Liver (tissue), 8 donors: ENCODE measurements at regions not wholly inside any gene's neighbourhood (a gene's known extent, or its start where the extent isn't known, plus 50 kb on each side); places are given as distances from the start of the nearest gene placed in this dataset.

Source experiments
- DNase-seq: peaks from one replicate; pipeline ENCODE4 v3.0.0-alpha.2; 2017; ENCODE audit warnings: low spot score
- H3K27ac ChIP-seq, 2 donors: one replicate each; pipeline ENCODE4 v1.7.0; 2013; ENCODE audit warnings: inconsistent platforms in 2 of 2, low read length in 2 of 2, control low read depth in 1 of 2, low read depth in 1 of 2, mild to moderate bottlenecking in 1 of 2
- H3K27me3 ChIP-seq, 4 donors: one replicate each; pipeline versions ENCODE4 v1.6.1 to v1.7.0; 2013; ENCODE audit warnings: low read length in 3 of 4, inconsistent platforms in 1 of 4, mild to moderate bottlenecking in 1 of 4, moderate library complexity in 1 of 4; ENCODE audit not compliant: control insufficient read depth in 4 of 4, insufficient read depth in 4 of 4
- H3K36me3 ChIP-seq, 4 donors: one replicate each; pipeline versions ENCODE4 v1.6.1 to v1.7.0; 2013; ENCODE audit warnings: low read length in 3 of 4, mild to moderate bottlenecking in 3 of 4, low read depth in 1 of 4, moderate library complexity in 1 of 4; ENCODE audit not compliant: control insufficient read depth in 4 of 4, insufficient read depth in 3 of 4
- H3K4me1 ChIP-seq, 4 donors: one replicate each; pipeline versions ENCODE4 v1.6.1 to v1.7.0; 2013; ENCODE audit warnings: low read length in 3 of 4, mild to moderate bottlenecking in 3 of 4, moderate library complexity in 1 of 4; ENCODE audit not compliant: control insufficient read depth in 4 of 4, insufficient read depth in 4 of 4
- H3K4me3 ChIP-seq, 3 donors: one replicate each; pipeline versions ENCODE4 v1.6.1 to v1.7.0; 2013; ENCODE audit warnings: low read length in 3 of 3, control low read depth in 1 of 3, low read depth in 1 of 3, mild to moderate bottlenecking in 1 of 3
- H3K9ac ChIP-seq, 2 donors: one replicate each; pipeline ENCODE4 v1.7.0; 2013; ENCODE audit warnings: low read length in 2 of 2, mild to moderate bottlenecking in 2 of 2, moderate library complexity in 2 of 2, control low read depth in 1 of 2, low read depth in 1 of 2
- H3K9me3 ChIP-seq, 4 donors: one replicate each; pipeline versions ENCODE4 v1.6.1 to v1.7.0; 2013; ENCODE audit warnings: low read length in 3 of 4; ENCODE audit not compliant: control insufficient read depth in 4 of 4
- ATF3 ChIP-seq: IDR thresholded peaks from 2 replicates; pipeline ENCODE4 v1.6.1; 2016; ENCODE audit warnings: antibody characterized with exemption
- CTCF ChIP-seq: fragments of 150-350 bp; IDR thresholded peaks from 2 replicates; pipeline ENCODE4 v1.5.1; 2017; ENCODE audit warnings: improper control_type of control experiment, low read depth, low read length; ENCODE audit not compliant: missing input control
- EGR1 ChIP-seq, 2 donors: IDR thresholded peaks; 2 replicates each; pipeline ENCODE4 v1.6.1; 2016 to 2018; ENCODE audit warnings: antibody characterized with exemption in 2 of 2, low read depth in 2 of 2
- FOXA1 ChIP-seq: IDR thresholded peaks from 2 replicates; pipeline ENCODE4 v1.6.1; 2016; ENCODE audit warnings: antibody characterized with exemption
- FOXA2 ChIP-seq: IDR thresholded peaks from 2 replicates; pipeline ENCODE4 v1.6.1; 2016; ENCODE audit warnings: antibody characterized with exemption
- GABPA ChIP-seq, 2 donors: IDR thresholded peaks in 1 of 2; conservative IDR thresholded peaks in 1 of 2; 2 replicates each; pipeline ENCODE4 v1.6.1; 2016; ENCODE audit warnings: antibody characterized with exemption in 2 of 2, mild to moderate bottlenecking in 1 of 2, moderate library complexity in 1 of 2
- HNF4A ChIP-seq, 2 donors: conservative IDR thresholded peaks; 2 replicates each; pipeline ENCODE4 v1.6.1; 2016; ENCODE audit warnings: antibody characterized with exemption in 2 of 2, mild to moderate bottlenecking in 2 of 2
- HNF4G ChIP-seq: IDR thresholded peaks from 2 replicates; pipeline ENCODE4 v1.6.1; 2016; ENCODE audit warnings: antibody characterized with exemption
- JUND ChIP-seq, 2 donors: IDR thresholded peaks; 2 replicates each; pipeline ENCODE4 v1.6.1; 2016; ENCODE audit warnings: antibody characterized with exemption in 2 of 2
- MAX ChIP-seq: IDR thresholded peaks from 2 replicates; pipeline ENCODE4 v1.6.1; 2016; ENCODE audit warnings: antibody characterized with exemption
- NR2F2 ChIP-seq: IDR thresholded peaks from 2 replicates; pipeline ENCODE4 v1.6.1; 2016; ENCODE audit warnings: antibody characterized with exemption
- RAD21 ChIP-seq, 2 donors: IDR thresholded peaks; 2 replicates each; pipeline ENCODE4 v1.6.1; 2016; ENCODE audit warnings: antibody characterized with exemption in 2 of 2, mild to moderate bottlenecking in 2 of 2
- RXRA ChIP-seq, 2 donors: IDR thresholded peaks; 2 replicates each; pipeline ENCODE4 v1.6.1; 2017 to 2018; ENCODE audit warnings: antibody characterized with exemption in 2 of 2, mild to moderate bottlenecking in 1 of 2
- SP1 ChIP-seq: IDR thresholded peaks from 2 replicates; pipeline ENCODE4 v1.6.1; 2018; ENCODE audit warnings: antibody characterized with exemption, mild to moderate bottlenecking
- TAF1 ChIP-seq: conservative IDR thresholded peaks from 2 replicates; pipeline ENCODE4 v1.6.1; 2016; ENCODE audit warnings: antibody characterized with exemption, mild to moderate bottlenecking
- YY1 ChIP-seq: IDR thresholded peaks from 2 replicates; pipeline ENCODE4 v1.6.1; 2016; ENCODE audit warnings: antibody characterized with exemption, mild to moderate bottlenecking
- ZBTB33 ChIP-seq: IDR thresholded peaks from 2 replicates; pipeline ENCODE4 v1.6.1; 2016; ENCODE audit warnings: antibody characterized with exemption
- WGBS: extraction: QIAGEN DNeasy Blood & Tissue Kit; methylation state at CpG from one replicate; pipeline ENCODE4 v1.1.7; 2013; 5-methylcytosine and 5-hydroxymethylcytosine counted together
- donor health status: healthy.
- donor health status: healthy.
- donor health status: healthy.
- donor health status: healthy.
- donor health status: healthy.

- H3K4me1 ChIP-seq = no peaks in the 10 kb centered on the region
- H3K27ac ChIP-seq = no peak overlapping the region
- 89% methylated on average over 2 of the region's 2 CpGs for WGBS
- H3K9ac ChIP-seq = no peak overlapping the region
- TF ChIP-seq GABPA (IDR thresholded peaks at IDR 0.05 in 1 of 2, conservative IDR thresholded peaks at IDR 0.05 in 1 of 2) = no peak
- TF ChIP-seq NR2F2 = no peak
- no peak for TF ChIP-seq FOXA2
- no peak for TF ChIP-seq CTCF
- TF ChIP-seq HNF4G = no peak
- H3K27me3 ChIP-seq = no peaks in the 10 kb centered on the region
- no peaks in the 10 kb centered on the region for H3K36me3 ChIP-seq
- no peaks in the 10 kb centered on the region for H3K9me3 ChIP-seq
- no peak for DNase-seq
- no peak overlapping the region for H3K4me3 ChIP-seq
These were observed 117.3 kb downstream of the MAB21L3 start for GRCh38 chr1:116228511-116228910.

- Histone ChIP-seq H3K27me3 (no peaks in the 10 kb centered on the region), H3K9me3 (no peaks in the 10 kb centered on the region), H3K9ac (no peak overlapping the region), H3K36me3 (no peaks in the 10 kb centered on the region), H3K27ac (no peak overlapping the region), H3K4me3 (no peak overlapping the region), H3K4me1 (no peaks in the 10 kb centered on the region)
- TF ChIP-seq FOXA1 (no peak), JUND (IDR thresholded peaks at IDR 0.05) (no peak), NR2F2 (no peak), TAF1 (no peak)
- no peak for DNase-seq
- WGBS = 46% methylated on average over 1 of the region's 1 CpG
These were observed 119.5 kb downstream of the MAB21L3 start for GRCh38 chr1:116230712-116231111.

DNA sequence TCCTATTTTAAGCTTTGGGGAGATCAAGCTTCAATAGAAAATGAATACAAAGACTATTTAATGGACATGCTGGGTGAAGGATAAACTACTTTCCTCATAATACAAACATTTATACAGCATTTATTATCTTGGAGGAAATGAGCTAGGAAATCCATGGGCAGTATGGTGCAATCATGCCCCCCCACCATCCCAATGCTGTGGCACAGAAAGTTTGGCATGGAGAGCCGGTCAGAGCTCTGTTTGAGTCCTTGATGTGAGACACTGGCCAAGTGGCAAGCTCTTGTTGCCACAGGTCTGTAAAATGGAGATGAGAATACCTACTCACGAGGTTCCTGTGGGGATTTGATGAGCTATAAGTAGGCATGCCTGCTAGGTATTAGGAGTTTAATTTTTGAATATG, 120.6 kb downstream of the MAB21L3 start:
- WGBS = 58% methylated on average over 2 of the region's 2 CpGs
- Histone ChIP-seq H3K27me3 (no peaks in the 10 kb centered on the region), H3K9me3 (no peaks in the 10 kb centered on the region), H3K4me3 (no peak overlapping the region), H3K27ac (no peak overlapping the region), H3K9ac (no peak overlapping the region), H3K4me1 (no peaks in the 10 kb centered on the region), H3K36me3 (no peaks in the 10 kb centered on the region)
- TF ChIP-seq MAX = no peak
- no peak for TF ChIP-seq HNF4G
- no peak for TF ChIP-seq HNF4A (conservative IDR thresholded peaks at IDR 0.05)
- TF ChIP-seq ZBTB33 = no peak
- TF ChIP-seq NR2F2 = no peak
- TF ChIP-seq CTCF = no peak
- no peak for TF ChIP-seq RAD21 (IDR thresholded peaks at IDR 0.05)
- TF ChIP-seq SP1 = no peak
- TF ChIP-seq EGR1 (IDR thresholded peaks at IDR 0.05; ENCODE audit: low read depth in 2 of 2) = no peak
- TF ChIP-seq RXRA (IDR thresholded peaks at IDR 0.05) = no peak
- no peak for TF ChIP-seq JUND (IDR thresholded peaks at IDR 0.05)
- TF ChIP-seq FOXA1 = no peak
- TF ChIP-seq YY1 = no peak
- no peak for TF ChIP-seq GABPA (IDR thresholded peaks at IDR 0.05 in 1 of 2, conservative IDR thresholded peaks at IDR 0.05 in 1 of 2)
- TF ChIP-seq FOXA2 = no peak
- no peak for TF ChIP-seq ATF3
- TF ChIP-seq TAF1 = no peak
- DNase-seq = no peak
